HS-27A (cell line): ENCODE measurements at regions not wholly inside any gene's neighbourhood (a gene's known extent, or its start where the extent isn't known, plus 50 kb on each side); places are given as distances from the start of the nearest gene placed in this dataset.
A peak's percentile ranks its signal among the peaks of the same experiment; 100 is the strongest.

Experiments
- DNase-seq: peaks from one replicate; pipeline ENCODE4 v3.0.0-alpha.2; 2012; ENCODE audit warnings: low read depth, missing footprints

GRCh38 chr12:40618636-40619035 is 73.6 kb upstream of the CNTN1 start:
- DNase-seq: no peak

DNA sequence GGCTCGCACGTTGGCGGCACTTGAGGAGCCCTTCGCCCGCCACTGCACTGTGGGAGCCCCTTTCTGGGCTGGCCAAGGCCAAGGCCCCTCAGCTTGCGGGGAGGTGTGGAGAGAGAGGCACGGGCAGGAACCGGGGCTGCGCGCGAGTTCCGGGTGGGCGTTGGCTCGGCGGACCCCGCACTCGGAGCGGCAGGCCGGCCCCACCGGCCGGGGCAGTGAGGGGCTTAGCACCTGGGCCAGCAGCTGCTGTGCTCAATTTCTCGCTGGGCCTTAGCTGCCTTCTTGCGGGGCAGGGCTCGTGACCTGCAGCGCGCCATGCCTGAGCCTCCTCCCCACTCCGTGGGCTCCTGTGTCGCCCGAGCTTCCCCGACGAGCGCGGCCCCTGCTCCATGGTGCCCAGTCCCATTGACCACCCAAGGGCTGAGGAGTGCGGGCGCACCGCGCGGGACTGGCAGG is 71.6 kb upstream of the CNTN1 start:
- DNase-seq: no peak

DNA sequence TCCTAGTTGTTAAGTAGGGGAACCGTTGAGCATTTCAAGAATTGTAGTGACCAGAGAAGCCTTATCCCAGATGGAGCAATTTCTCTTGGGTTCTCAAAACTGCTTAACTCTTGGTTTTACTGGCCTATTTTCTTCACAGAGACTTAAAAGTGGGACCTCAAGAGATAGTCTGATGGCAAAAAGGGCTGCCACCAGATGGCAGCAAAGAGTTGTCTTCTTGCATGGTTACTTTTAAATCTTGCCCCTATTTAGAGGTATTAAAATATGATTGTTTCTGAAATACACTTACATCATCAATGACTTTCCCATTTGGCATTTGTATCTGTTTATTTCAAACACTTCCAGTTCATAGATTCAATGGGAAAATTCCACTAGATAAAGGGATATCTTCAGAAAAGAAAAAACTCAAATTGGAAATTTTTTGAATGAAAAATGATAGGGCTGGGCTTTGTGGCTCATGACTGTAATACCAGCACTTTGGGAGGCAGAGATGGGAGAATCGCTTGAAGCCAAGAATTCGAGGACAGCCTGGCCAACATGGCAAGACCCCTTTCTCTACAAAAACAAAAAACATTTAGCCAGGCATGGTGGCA is 69.9 kb upstream of the CNTN1 start:
- peak; percentile 1 for DNase-seq

DNA sequence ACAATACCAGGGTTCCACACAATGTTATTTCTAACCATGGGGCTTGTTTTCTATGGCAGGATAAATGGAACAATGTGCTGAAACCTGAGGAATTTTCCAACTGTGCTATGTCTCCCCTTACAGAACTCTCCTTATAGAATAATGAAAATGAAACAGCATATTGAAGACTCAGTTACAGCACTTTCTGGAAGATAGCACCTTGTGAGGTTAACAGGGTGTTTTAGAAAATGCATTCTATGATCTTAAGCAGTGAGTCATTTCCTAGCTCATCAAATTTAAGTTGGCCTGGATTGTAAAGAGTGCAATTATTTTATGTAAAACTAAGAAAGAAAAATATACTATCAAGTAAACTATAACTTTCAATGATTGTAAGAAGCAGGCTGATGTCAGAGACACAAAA is 60.1 kb upstream of the CNTN1 start:
- DNase-seq: no peak

- DNase-seq: no peak
Measured at GRCh38 chr12:40632933-40633332, 59.3 kb upstream of the CNTN1 start.

GRCh38 chr12:40634517-40635131 is 57.6 kb upstream of the CNTN1 start:
- DNase-seq: no peak

GRCh38 chr12:40635141-40635731 is 57.0 kb upstream of the CNTN1 start:
- no peak for DNase-seq
